ENCODE measurements at regions not wholly inside any gene's neighbourhood (a gene's known extent, or its start where the extent isn't known, plus 50 kb on each side); places are given as distances from the start of the nearest gene placed in this dataset.

DNA sequence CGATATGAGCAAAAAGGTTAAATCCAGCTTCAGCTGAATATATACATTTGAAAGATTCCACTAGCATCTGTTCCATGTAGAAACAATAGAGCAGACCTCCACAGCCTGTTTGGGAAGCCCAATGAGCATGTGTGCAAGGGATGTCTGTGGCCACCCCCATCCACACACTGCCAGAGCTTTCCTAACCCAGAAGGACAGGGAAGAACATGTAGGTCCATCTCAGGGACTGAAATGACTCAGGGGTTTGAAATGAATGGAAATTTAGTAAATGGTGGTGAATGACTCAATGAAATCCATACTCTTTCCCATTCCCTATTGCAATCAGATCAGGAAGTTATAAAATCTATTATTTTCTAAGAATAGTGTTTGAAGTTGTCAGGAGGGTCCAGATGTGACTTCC lies 397.2 kb downstream of the DUSP10 start:
- H3K4me3 ChIP-seq (ENCODE audit: low read depth, low read length) = no peak overlapping the region
- no peak for DNase-seq (ENCODE audit: low read depth, low spot score)
- ChIA-PET POLR2A (no interaction called here), CTCF (interaction anchor here (0.9 kb wide), 1 partner anchor 81 kb away, joined by 3 read pairs; no protein-coding TSS in a partner anchor)
- TF ChIP-seq, protein P1, sequence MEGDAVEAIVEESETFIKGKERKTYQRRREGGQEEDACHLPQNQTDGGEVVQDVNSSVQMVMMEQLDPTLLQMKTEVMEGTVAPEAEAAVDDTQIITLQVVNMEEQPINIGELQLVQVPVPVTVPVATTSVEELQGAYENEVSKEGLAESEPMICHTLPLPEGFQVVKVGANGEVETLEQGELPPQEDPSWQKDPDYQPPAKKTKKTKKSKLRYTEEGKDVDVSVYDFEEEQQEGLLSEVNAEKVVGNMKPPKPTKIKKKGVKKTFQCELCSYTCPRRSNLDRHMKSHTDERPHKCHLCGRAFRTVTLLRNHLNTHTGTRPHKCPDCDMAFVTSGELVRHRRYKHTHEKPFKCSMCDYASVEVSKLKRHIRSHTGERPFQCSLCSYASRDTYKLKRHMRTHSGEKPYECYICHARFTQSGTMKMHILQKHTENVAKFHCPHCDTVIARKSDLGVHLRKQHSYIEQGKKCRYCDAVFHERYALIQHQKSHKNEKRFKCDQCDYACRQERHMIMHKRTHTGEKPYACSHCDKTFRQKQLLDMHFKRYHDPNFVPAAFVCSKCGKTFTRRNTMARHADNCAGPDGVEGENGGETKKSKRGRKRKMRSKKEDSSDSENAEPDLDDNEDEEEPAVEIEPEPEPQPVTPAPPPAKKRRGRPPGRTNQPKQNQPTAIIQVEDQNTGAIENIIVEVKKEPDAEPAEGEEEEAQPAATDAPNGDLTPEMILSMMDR (IDR thresholded peaks at IDR 0.05; ENCODE audit: insufficient read depth, low read length, missing control alignments) = no peak

DNA sequence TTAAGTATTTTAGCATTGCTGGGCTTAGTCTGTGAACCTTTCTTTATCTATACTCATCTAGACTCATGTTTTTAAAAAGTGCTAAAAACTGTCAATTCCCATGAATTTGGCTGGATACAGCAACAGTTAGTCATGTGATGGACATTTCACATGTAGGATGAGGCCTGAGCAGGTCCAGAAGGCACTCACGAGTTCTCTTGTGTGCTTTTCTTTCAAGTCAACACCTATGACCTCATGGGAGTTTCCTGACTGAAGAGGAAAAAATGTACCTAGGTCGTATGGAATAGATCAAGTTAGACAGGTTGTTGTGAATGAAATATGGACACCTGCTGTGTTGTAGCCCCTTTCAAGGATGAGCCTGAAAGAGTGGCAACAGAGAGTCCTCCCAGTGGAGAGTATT lies 394.2 kb downstream of the DUSP10 start:
- TF ChIP-seq, protein P1 (IDR thresholded peaks at IDR 0.05; ENCODE audit: insufficient read depth, low read length, missing control alignments) = no peak
- no peak for DNase-seq (ENCODE audit: low read depth, low spot score)
- ChIA-PET POLR2A (no interaction called here), CTCF (no interaction called here)
- H3K4me3 ChIP-seq (ENCODE audit: low read depth, low read length) = no peak overlapping the region

DNA sequence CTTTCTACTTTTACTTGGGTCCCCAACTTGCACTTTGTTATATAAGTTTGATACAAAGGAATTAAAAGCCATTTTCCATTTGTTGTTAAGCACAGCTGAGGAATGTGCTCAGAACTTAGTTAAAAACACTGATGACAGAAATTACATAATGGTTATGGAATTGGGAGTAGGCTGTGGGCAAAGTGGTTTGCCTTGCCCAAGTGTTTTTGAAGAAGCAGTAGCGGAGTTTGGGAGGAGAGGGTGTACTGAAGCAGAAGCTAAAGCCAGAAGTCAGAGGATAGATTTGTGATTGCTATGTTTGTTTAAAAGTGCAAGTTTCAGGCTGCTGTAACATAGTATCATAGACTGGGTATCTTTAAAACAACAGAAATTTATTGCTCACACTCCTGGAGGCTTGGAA lies 391.8 kb downstream of the DUSP10 start:
- ChIA-PET POLR2A (no interaction called here), CTCF (no interaction called here)
- H3K4me3 ChIP-seq (ENCODE audit: low read depth, low read length) = no peak overlapping the region
- TF ChIP-seq, protein P1 (IDR thresholded peaks at IDR 0.05; ENCODE audit: insufficient read depth, low read length, missing control alignments) = no peak
- no peak for DNase-seq (ENCODE audit: low read depth, low spot score)

DNA sequence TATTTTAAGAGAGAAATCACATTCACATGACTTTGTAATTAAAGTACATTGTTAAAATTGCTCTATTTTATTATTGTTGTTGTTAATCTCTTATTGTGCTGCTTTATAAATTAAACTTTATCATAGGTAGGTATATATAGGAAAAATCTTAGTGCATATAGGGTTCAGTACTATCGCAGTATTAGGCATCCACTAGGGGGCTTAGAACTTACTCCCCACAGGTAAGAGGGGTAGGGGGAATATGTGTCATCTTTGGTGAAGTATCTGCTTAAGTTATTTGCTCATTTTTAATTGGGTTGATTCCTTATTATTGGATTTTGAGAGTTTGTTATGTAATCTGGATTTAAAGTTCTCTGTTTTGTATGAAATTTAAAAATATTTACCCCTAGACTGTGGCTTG lies 385.2 kb downstream of the DUSP10 start:
- DNase-seq (ENCODE audit: low read depth, low spot score) = no peak
- ChIA-PET CTCF (no interaction called here), POLR2A (no interaction called here)
- H3K4me3 ChIP-seq (ENCODE audit: low read depth, low read length) = no peak overlapping the region
- TF ChIP-seq, protein P1 (IDR thresholded peaks at IDR 0.05; ENCODE audit: insufficient read depth, low read length, missing control alignments) = no peak

DNA sequence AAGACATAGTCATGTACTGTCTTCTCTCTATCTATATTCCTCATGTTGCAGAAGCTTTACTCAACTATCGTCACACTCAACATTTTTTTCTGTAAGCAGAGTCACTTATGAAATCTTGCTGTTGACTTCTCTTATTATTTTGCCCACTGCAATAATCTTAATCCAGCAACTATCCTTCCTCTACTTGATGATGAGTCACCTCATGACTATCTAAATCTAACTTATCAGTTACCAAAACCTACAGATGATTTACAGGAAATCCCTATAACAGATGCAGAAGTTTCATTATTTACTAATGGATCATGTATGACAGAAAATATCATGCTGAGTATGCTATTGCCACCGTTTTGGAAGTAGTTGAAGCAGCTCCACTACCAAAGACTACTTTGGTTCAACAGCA lies 378.9 kb downstream of the DUSP10 start:
- CTCF ChIA-PET = interaction anchor here (0.6 to 1.2 kb wide), 3 partner anchors 10 to 553 kb away, joined by 3 read pairs; no protein-coding TSS in a partner anchor
- H3K4me3 ChIP-seq (ENCODE audit: low read depth, low read length) = no peak overlapping the region
- TF ChIP-seq, protein P1 (IDR thresholded peaks at IDR 0.05; ENCODE audit: insufficient read depth, low read length, missing control alignments) = no peak
- no peak for DNase-seq (ENCODE audit: low read depth, low spot score)
- POLR2A ChIA-PET = no interaction called here

DNA sequence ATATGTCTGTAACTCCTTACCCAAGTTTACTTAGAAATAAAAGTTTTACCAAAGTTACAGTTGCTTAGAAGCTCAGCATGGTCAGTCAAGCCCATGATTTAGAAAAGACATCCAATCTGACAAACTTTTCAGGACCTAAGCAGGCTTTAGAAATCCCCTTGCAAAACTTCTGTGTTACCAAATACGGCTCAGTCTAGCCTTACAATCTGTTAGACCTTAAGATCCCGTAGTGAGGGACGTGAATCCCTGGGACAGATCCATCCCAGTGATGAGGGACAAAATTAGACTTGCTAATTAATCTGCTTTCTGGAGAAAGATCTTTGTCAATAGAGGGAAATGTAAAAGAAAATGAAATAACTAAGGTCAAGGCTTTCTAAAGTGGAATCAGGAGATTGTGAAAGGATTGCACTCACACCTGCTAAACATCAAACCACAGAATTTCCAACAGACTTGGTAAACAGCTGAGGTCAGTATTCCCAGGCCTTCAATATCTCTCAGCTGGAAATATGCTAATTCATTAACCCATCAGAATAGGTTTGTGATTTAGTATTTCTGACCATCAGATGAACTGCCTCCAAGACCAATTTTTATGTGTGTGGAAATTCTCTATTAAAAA lies 375.3 kb downstream of the DUSP10 start:
- DNase-seq (ENCODE audit: low read depth, low spot score) = no peak
- TF ChIP-seq, protein P1 (IDR thresholded peaks at IDR 0.05; ENCODE audit: insufficient read depth, low read length, missing control alignments) = no peak
- ChIA-PET POLR2A (no interaction called here), CTCF (interaction anchor here (1.3 kb wide), 1 partner anchor 30 kb away, joined by 6 read pairs; no protein-coding TSS in a partner anchor)
- no peak overlapping the region for H3K4me3 ChIP-seq (ENCODE audit: low read depth, low read length)

Measured in AG04449 (cell line).